WERI-Rb-1 (cell line): ENCODE measurements at regions not wholly inside any gene's neighbourhood (a gene's known extent, or its start where the extent isn't known, plus 50 kb on each side); places are given as distances from the start of the nearest gene placed in this dataset.

Experiments used
- DNase-seq: peaks from one replicate; pipeline ENCODE4 v3.0.0-alpha.2; 2020
- H3K27ac ChIP-seq: fragments of 250-450 bp; sonication (Bioruptor Pico); 2 replicates; pipeline ENCODE4 v1.5.1; 2020; ENCODE audit warnings: mild to moderate bottlenecking, moderate library complexity
- H3K27me3 ChIP-seq: fragments of 250-450 bp; sonication (Bioruptor Pico); 2 replicates; pipeline ENCODE4 v1.5.1; 2021; ENCODE audit warnings: mild to moderate bottlenecking, low read depth, moderate library complexity; ENCODE audit not compliant: insufficient read depth, severe bottlenecking
- H3K36me3 ChIP-seq: fragments of 250-450 bp; sonication (Bioruptor Pico); 2 replicates; pipeline ENCODE4 v1.5.1; 2020; ENCODE audit warnings: mild to moderate bottlenecking, moderate library complexity
- H3K4me3 ChIP-seq: 2 replicates; pipeline ENCODE4 v1.5.1; 2011; ENCODE audit warnings: low read depth, mild to moderate bottlenecking, control low read depth, low read length
- H3K9me3 ChIP-seq: fragments of 250-450 bp; sonication (Bioruptor Pico); 2 replicates; pipeline ENCODE4 v1.5.1; 2021; ENCODE audit warnings: mild to moderate bottlenecking, moderate library complexity; ENCODE audit not compliant: severe bottlenecking
- CTCF ChIP-seq: IDR thresholded peaks from 2 replicates; pipeline ENCODE4 v1.5.1; 2011; ENCODE audit warnings: low read depth, mild to moderate bottlenecking, control low read depth, inconsistent platforms, low read length

- Histone ChIP-seq H3K36me3 (no peaks in the 10 kb centered on the region), H3K4me3 (no peak overlapping the region), H3K9me3 (no peaks in the 10 kb centered on the region), H3K27ac (no peak overlapping the region), H3K27me3 (no peaks in the 10 kb centered on the region)
- DNase-seq = no peak
- no peak for TF ChIP-seq CTCF
These were observed 135.6 kb downstream of the PRR20E start for GRCh38 chr13:57302604-57303003.

GRCh38 chr13:57311009-57311586 is 144.1 kb downstream of the PRR20E start:
- H3K36me3 ChIP-seq = no peaks in the 10 kb centered on the region
- H3K27ac ChIP-seq = no peak overlapping the region
- H3K9me3 ChIP-seq = no peaks in the 10 kb centered on the region
- no peak for DNase-seq
- no peak for TF ChIP-seq CTCF
- H3K27me3 ChIP-seq = no peaks in the 10 kb centered on the region
- no peak overlapping the region for H3K4me3 ChIP-seq

- peak; percentile 23 for DNase-seq
- H3K9me3 ChIP-seq = no peaks in the 10 kb centered on the region
- H3K4me3 ChIP-seq = no peak overlapping the region
- H3K36me3 ChIP-seq = no peaks in the 10 kb centered on the region
- no peaks in the 10 kb centered on the region for H3K27me3 ChIP-seq
- no peak for TF ChIP-seq CTCF
- H3K27ac ChIP-seq = no peak overlapping the region
These were observed 148.0 kb downstream of the PRR20E start for GRCh38 chr13:57314897-57315520.

- no peak overlapping the region for H3K27ac ChIP-seq
- no peaks in the 10 kb centered on the region for H3K36me3 ChIP-seq
- TF ChIP-seq CTCF = no peak
- H3K9me3 ChIP-seq = no peaks in the 10 kb centered on the region
- DNase-seq = no peak
- no peaks in the 10 kb centered on the region for H3K27me3 ChIP-seq
- H3K4me3 ChIP-seq = no peak overlapping the region
These were observed 159.5 kb downstream of the PRR20E start for GRCh38 chr13:57326532-57326931.

- Histone ChIP-seq H3K27me3 (no peaks in the 10 kb centered on the region), H3K36me3 (no peaks in the 10 kb centered on the region), H3K9me3 (no peaks in the 10 kb centered on the region), H3K27ac (no peak overlapping the region), H3K4me3 (no peak overlapping the region)
- DNase-seq = no peak
- no peak for TF ChIP-seq CTCF
These were observed 173.9 kb downstream of the PRR20E start for GRCh38 chr13:57340878-57341277.

- H3K9me3 ChIP-seq = no peaks in the 10 kb centered on the region
- DNase-seq = no peak
- no peak for TF ChIP-seq CTCF
- H3K27ac ChIP-seq = no peak overlapping the region
- H3K36me3 ChIP-seq = no peaks in the 10 kb centered on the region
- no peak overlapping the region for H3K4me3 ChIP-seq
- H3K27me3 ChIP-seq = no peaks in the 10 kb centered on the region
These were observed 178.5 kb downstream of the PRR20E start for GRCh38 chr13:57345526-57345925.
